ENCODE measurements at regions not wholly inside any gene's neighbourhood (a gene's known extent, or its start where the extent isn't known, plus 50 kb on each side); places are given as distances from the start of the nearest gene placed in this dataset.

DNA sequence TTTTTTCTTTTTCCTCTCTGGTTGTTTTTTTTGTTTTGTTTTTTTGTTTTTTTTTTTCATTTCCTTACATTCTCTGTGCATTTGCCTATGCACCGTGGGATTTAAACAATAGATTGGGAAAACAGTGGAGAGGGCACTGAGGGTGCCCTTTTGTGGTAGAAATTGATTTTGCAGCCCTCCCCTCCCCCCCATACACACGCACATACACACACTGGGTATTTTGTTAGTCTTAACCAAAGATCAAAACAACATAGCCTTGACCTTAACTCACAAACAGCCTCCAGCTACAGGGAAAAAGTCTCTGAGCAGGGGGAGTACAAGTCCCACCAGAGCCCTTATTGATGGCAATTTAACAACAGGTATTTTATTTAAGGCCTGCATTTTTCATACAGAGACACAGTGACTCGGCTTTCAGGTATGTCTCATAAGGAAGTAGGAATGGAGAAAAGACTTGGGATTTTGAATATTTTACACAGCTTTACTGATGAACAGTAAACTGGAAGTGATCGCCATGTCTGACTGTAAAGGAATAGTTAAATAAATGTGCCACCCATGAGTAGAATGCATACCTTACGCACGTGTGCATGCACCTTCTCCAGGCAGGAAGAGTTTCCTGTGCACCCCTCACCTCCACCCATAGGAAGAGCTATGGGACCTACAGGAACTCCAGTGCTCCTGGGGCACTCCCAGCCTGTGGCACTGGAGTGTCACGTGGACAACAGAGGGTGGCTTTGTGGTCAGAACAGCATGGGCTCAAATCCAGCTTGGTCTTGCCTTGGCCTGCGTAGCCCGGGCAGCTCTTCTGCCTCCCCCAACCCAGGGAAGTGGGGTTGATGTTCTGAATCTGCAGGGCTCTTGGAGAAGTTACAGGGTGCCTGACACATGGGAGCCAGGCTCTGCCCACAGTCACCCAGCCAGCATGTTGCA lies 266.4 kb downstream of the ANAPC1 start:
- peak overlapping the region in 1 of 3 donors; percentile 36 for H3K9ac ChIP-seq (ENCODE audit: low read length in 3 of 3)
- peaks cover 5 to 13% (median 9%) of the 10 kb centered on the region in 3 donors for H3K4me1 ChIP-seq (ENCODE audit: control insufficient read depth in 2 of 3, insufficient read depth in 2 of 3, low read depth in 1 of 3, low read length in 3 of 3)
- DNase-seq (peak in 3 of 5 donors; percentile 15 to 68 (median 29)), FAIRE-seq (no peak)
- H3K27ac ChIP-seq (ENCODE audit: low read depth in 2 of 2, low read length in 2 of 2), result peak overlapping the region in 1 of 2 donors; percentile 23
- H3K36me3 ChIP-seq (ENCODE audit: control insufficient read depth in 2 of 3, insufficient read depth in 3 of 3, low read length in 3 of 3), result no peaks in the 10 kb centered on the region
- H3K27me3 ChIP-seq (ENCODE audit: control insufficient read depth, insufficient read depth, low read length), result no peaks in the 10 kb centered on the region
- H3K4me3 ChIP-seq (ENCODE audit: low read length in 3 of 3), result no peak overlapping the region
- H3K9me3 ChIP-seq (ENCODE audit: control insufficient read depth in 2 of 3, insufficient read depth in 1 of 3, low read length in 3 of 3), result no peaks in the 10 kb centered on the region
- TF ChIP-seq, protein P1, sequence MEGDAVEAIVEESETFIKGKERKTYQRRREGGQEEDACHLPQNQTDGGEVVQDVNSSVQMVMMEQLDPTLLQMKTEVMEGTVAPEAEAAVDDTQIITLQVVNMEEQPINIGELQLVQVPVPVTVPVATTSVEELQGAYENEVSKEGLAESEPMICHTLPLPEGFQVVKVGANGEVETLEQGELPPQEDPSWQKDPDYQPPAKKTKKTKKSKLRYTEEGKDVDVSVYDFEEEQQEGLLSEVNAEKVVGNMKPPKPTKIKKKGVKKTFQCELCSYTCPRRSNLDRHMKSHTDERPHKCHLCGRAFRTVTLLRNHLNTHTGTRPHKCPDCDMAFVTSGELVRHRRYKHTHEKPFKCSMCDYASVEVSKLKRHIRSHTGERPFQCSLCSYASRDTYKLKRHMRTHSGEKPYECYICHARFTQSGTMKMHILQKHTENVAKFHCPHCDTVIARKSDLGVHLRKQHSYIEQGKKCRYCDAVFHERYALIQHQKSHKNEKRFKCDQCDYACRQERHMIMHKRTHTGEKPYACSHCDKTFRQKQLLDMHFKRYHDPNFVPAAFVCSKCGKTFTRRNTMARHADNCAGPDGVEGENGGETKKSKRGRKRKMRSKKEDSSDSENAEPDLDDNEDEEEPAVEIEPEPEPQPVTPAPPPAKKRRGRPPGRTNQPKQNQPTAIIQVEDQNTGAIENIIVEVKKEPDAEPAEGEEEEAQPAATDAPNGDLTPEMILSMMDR (IDR thresholded peaks at IDR 0.05; ENCODE audit: borderline replicate concordance, extremely low read depth, insufficient read depth), result no peak
- intact Hi-C loops (cut with DNase I), result no loop called here

DNA sequence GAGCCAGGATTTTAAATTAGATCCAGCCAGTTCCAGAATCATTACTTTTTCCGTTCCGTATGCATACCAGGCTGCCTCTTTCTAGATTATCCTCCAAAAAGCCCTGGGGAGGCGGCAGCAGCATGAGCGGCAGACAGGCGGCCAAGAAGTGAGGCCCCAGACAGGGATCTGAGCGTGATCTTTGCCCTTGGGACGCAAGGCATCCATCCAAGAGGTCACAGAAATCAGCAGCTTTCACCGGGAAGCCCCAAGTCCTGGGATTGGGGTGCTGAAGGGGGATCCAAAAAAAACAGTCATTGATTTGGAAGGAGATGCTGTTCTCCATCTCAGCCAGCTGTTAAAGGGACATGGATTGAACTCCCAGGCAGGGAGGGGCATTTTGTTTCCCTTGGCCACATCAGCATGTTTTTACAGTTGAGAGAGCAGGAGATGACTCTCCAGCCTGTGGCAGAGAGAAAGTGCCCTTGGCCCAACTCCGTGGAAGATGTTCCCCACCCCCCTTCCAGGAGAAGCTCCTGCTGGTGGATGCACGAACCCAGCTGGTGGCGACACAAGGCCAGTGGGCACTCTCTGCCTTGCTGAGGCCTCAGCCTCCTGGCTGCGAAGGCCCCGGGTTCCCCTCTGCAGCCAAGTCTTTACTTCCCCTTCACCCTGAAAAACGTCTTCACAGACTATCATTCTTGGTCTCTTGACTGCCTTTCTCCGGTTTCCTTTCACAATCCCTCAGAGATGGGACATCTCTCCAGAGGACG lies 265.6 kb downstream of the ANAPC1 start:
- no peaks in the 10 kb centered on the region for H3K36me3 ChIP-seq (ENCODE audit: control insufficient read depth in 2 of 3, insufficient read depth in 3 of 3, low read length in 3 of 3)
- H3K9ac ChIP-seq (ENCODE audit: low read length in 3 of 3), result no peak overlapping the region
- intact Hi-C loops (cut with DNase I), result no loop called here
- peak overlapping the region; percentile 23 to 47 for H3K27ac ChIP-seq (ENCODE audit: low read depth in 2 of 2, low read length in 2 of 2)
- peaks cover 5 to 13% (median 9%) of the 10 kb centered on the region in 3 donors for H3K4me1 ChIP-seq (ENCODE audit: control insufficient read depth in 2 of 3, insufficient read depth in 2 of 3, low read depth in 1 of 3, low read length in 3 of 3)
- no peaks in the 10 kb centered on the region for H3K9me3 ChIP-seq (ENCODE audit: control insufficient read depth in 2 of 3, insufficient read depth in 1 of 3, low read length in 3 of 3)
- FAIRE-seq (no peak), DNase-seq (peak in 3 of 5 donors; percentile 32 to 82 (median 63))
- no peak overlapping the region for H3K4me3 ChIP-seq (ENCODE audit: low read length in 3 of 3)
- TF ChIP-seq, protein P1 (IDR thresholded peaks at IDR 0.05; ENCODE audit: borderline replicate concordance, extremely low read depth, insufficient read depth), result no peak
- H3K27me3 ChIP-seq (ENCODE audit: control insufficient read depth, insufficient read depth, low read length), result no peaks in the 10 kb centered on the region

DNA sequence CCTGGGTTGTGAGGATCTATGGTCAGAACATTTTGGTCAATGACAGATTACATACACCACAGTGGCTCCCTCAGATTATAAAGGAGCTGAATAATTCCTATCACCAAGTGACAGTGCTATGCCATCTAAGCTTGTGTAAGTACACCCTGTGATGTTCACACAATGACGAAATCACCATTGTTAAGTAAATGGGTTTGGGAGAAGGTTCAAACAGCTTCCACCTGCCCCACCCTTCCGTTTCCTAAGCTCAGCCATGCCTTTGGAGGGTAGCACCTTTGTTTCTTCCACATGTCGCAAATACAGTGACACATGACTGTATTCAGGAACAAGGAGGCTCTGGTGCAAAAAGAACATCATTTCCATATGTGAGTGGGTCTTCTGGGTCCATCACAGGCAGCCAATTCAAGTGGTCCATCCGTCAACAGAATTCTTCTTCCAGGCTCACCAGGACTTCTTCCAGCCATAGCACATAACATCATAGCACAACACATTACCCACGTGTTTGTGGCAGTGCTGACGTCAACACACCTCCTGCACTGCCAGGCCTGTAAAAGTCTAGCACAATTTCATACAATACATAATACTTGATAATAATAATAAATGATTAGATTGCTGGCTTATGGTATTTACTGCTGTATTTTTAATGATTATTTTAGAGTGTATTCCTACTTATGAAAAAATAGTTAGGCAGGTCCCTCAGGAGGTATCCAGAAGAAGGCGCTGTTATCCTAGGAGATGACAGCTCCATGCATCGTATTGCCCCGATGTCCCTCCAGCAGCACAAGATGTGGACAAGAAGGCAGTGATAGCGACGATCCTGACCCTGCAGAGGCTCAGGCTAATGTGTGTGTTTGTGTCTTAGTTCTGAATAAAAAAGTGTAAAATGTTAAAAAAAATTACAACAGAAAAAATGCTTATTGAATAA lies 264.8 kb downstream of the ANAPC1 start:
- no peak overlapping the region for H3K4me3 ChIP-seq (ENCODE audit: low read length in 3 of 3)
- H3K9ac ChIP-seq (ENCODE audit: low read length in 3 of 3), result no peak overlapping the region
- TF ChIP-seq, protein P1 (IDR thresholded peaks at IDR 0.05; ENCODE audit: borderline replicate concordance, extremely low read depth, insufficient read depth), result peak; percentile 13
- intact Hi-C loops (cut with DNase I), result no loop called here
- H3K27ac ChIP-seq (ENCODE audit: low read depth in 2 of 2, low read length in 2 of 2), result no peak overlapping the region
- peaks cover 5 to 13% (median 9%) of the 10 kb centered on the region in 3 donors for H3K4me1 ChIP-seq (ENCODE audit: control insufficient read depth in 2 of 3, insufficient read depth in 2 of 3, low read depth in 1 of 3, low read length in 3 of 3)
- DNase-seq, result no peak
- FAIRE-seq, result no peak
- no peaks in the 10 kb centered on the region for H3K27me3 ChIP-seq (ENCODE audit: control insufficient read depth, insufficient read depth, low read length)
- H3K9me3 ChIP-seq (ENCODE audit: control insufficient read depth in 2 of 3, insufficient read depth in 1 of 3, low read length in 3 of 3), result no peaks in the 10 kb centered on the region
- no peaks in the 10 kb centered on the region for H3K36me3 ChIP-seq (ENCODE audit: control insufficient read depth in 2 of 3, insufficient read depth in 3 of 3, low read length in 3 of 3)

Data from kidney (tissue), 13 donors.